ENCODE measurements at regions not wholly inside any gene's neighbourhood (a gene's known extent, or its start where the extent isn't known, plus 50 kb on each side); places are given as distances from the start of the nearest gene placed in this dataset.

GRCh38 chr16:24624102-24624501 is 84.7 kb downstream of the RBBP6 start (continued):
- TF ChIP-seq PHF21A (IDR thresholded peaks at IDR 0.05; ENCODE audit: borderline replicate concordance, low read depth) = no peak
- TF ChIP-seq NFRKB (IDR thresholded peaks at IDR 0.05; ENCODE audit: low read depth) = no peak
- no peak for TF ChIP-seq ZBTB17 (CRISPR knock-in tag; IDR thresholded peaks at IDR 0.05)
- TF ChIP-seq RAD51 (IDR thresholded peaks at IDR 0.05; ENCODE audit: borderline replicate concordance, low read depth) = peak; percentile 78
- no peak for TF ChIP-seq YBX1 (IDR thresholded peaks at IDR 0.05)
- no peak for TF ChIP-seq ZNF655 (CRISPR knock-in tag; IDR thresholded peaks at IDR 0.05)
- TF ChIP-seq SMARCA5 (IDR thresholded peaks at IDR 0.05) = no peak
- no peak for TF ChIP-seq ETV6 (IDR thresholded peaks at IDR 0.05; ENCODE audit: borderline replicate concordance in 1 of 2, low read depth in 2 of 2, low read length in 1 of 2)
- TF ChIP-seq ETV6 (CRISPR knock-in tag; IDR thresholded peaks at IDR 0.05; ENCODE audit: borderline replicate concordance) = no peak
- no peak for TF ChIP-seq ZNF79 (CRISPR knock-in tag; IDR thresholded peaks at IDR 0.05; ENCODE audit: low read depth)
- TF ChIP-seq KDM4B (IDR thresholded peaks at IDR 0.05; ENCODE audit: borderline replicate concordance in 2 of 2, low read depth in 1 of 2) = no peak
- TF ChIP-seq ZBTB9 (CRISPR knock-in tag; IDR thresholded peaks at IDR 0.05) = no peak
- 0 out of 2 replicates have a peak, but pooled peaks have one; percentile 14 for TF ChIP-seq CBFA2T2 (conservative IDR thresholded peaks at IDR 0.05)
- TF ChIP-seq TBL1XR1 (IDR thresholded peaks at IDR 0.05; ENCODE audit: low read length in 2 of 2) = no peak
- TF ChIP-seq MGA (IDR thresholded peaks at IDR 0.05) = peak; percentile 42; the same call in 1 of the 2 replicates
